K562 (cell line): ENCODE measurements at regions not wholly inside any gene's neighbourhood (a gene's known extent, or its start where the extent isn't known, plus 50 kb on each side); places are given as distances from the start of the nearest gene placed in this dataset.

Source experiments
- ATAC-seq: fragments of 200-7000 bp; cut with Tn5 transposase; 3 replicates; pipeline ENCODE4 v1.9.1; 2020; ENCODE audit warnings: moderate library complexity
- BruUV-seq: library from RNA; stranded (reverse); fragments of 400-500 nt; replicated peaks from 2 replicates; lab custom pipeline; 2021; lab: Mats Ljungman, UMichigan
- CTCF ChIA-PET: fragments of 300-600 bp; formaldehyde crosslinking; extraction: SDS; loops from one replicate; lab custom pipeline; 2021; ENCODE audit warnings: low intra/inter-chr PET ratio; lab: Yijun Ruan, JAX
- POLR2A ChIA-PET: fragments of 300-600, 350-650 bp; sonication (Branson Sonifier 250); formaldehyde crosslinking; extraction: SDS; loops from one replicate; lab custom pipeline; 2021; ENCODE audit warnings: antibody characterized with exemption, inconsistent platforms; lab: Yijun Ruan, JAX
- DNase-seq, 4 experiments: peaks; one replicate each; pipeline versions ENCODE4 v3.0.0 to v3.0.0-alpha.2; 2011 to 2018; ENCODE audit warnings: low spot score in 3 of 4, mixed read lengths in 3 of 4; ENCODE audit errors: extremely low read depth in 1 of 4
- FAIRE-seq: peaks from 2 replicates; lab custom pipeline; 2011; peaks lifted over from hg19 to GRCh38; lab: Jason Lieb, UNC
- H2AFZ ChIP-seq: 2 replicates; pipeline ENCODE4 v1.6.0; 2011; ENCODE audit warnings: low read depth, low read length, control low read depth, inconsistent platforms
- H3K27ac ChIP-seq: fragments of 200-600 bp; 3 replicates; pipeline ENCODE4 v1.8.0; 2011; ENCODE audit warnings: low read depth, mild to moderate bottlenecking, control low read depth, inconsistent platforms, low read length, moderate library complexity, mixed read lengths; ENCODE audit errors: extremely low read depth
- H3K27me3 ChIP-seq, 2 experiments: fragments of 300-600 bp in 1 of 2; 2 replicates in 1 of 2; 3 replicates in 1 of 2; pipeline versions ENCODE4 v1.6.0 to v1.8.0; 2011; ENCODE audit warnings: inconsistent platforms in 2 of 2, low read length in 2 of 2, mild to moderate bottlenecking in 1 of 2, mixed read lengths in 1 of 2, moderate library complexity in 1 of 2; ENCODE audit not compliant: control insufficient read depth in 2 of 2, insufficient read depth in 2 of 2
- H3K36me3 ChIP-seq: fragments of 300-600 bp; 3 replicates; pipeline ENCODE4 v1.8.0; 2011; ENCODE audit warnings: mild to moderate bottlenecking, low read length, inconsistent platforms; ENCODE audit not compliant: control insufficient read depth, insufficient read depth
- H3K4me1 ChIP-seq, 2 experiments: fragments of 200-600 bp in 1 of 2; replicated peaks in 1 of 2; 2 replicates in 1 of 2; 3 replicates in 1 of 2; pipeline versions ENCODE4 v1.5.1 to v1.8.0; 2011; ENCODE audit warnings: inconsistent platforms in 2 of 2, low read length in 2 of 2, mild to moderate bottlenecking in 1 of 2, mixed read lengths in 1 of 2, moderate library complexity in 1 of 2; ENCODE audit not compliant: control insufficient read depth in 2 of 2, insufficient read depth in 2 of 2
- H3K4me2 ChIP-seq: 2 replicates; pipeline ENCODE4 v1.6.1; 2011; ENCODE audit warnings: low read length, control low read depth, inconsistent platforms, mixed read lengths; ENCODE audit not compliant: insufficient read depth
- H3K4me3 ChIP-seq: fragments of 200-600 bp; sonication (generic), shearing (Covaris generic); 2 replicates; pipeline ENCODE4 v1.5.1; 2016; ENCODE audit warnings: control low read depth, inconsistent platforms
- H3K79me2 ChIP-seq: fragments of 200-600 bp; 3 replicates; pipeline ENCODE4 v1.8.0; 2011; ENCODE audit warnings: low read length, inconsistent platforms; ENCODE audit not compliant: control insufficient read depth, insufficient read depth
- H3K9ac ChIP-seq, 2 experiments: 2 replicates each; pipeline versions ENCODE4 v1.6.0 to v1.6.1; 2011; ENCODE audit warnings: low read depth in 2 of 2, low read length in 2 of 2, control low read depth in 1 of 2, inconsistent platforms in 1 of 2, mild to moderate bottlenecking in 1 of 2, mixed read lengths in 1 of 2; ENCODE audit not compliant: insufficient read depth in 1 of 2
- H3K9me1 ChIP-seq: one replicate; pipeline ENCODE4 v1.6.0; 2011; ENCODE audit warnings: inconsistent platforms, mild to moderate bottlenecking, low read length, moderate library complexity; ENCODE audit not compliant: control insufficient read depth, insufficient read depth
- H3K9me3 ChIP-seq: replicated peaks from 2 replicates; pipeline ENCODE4 v1.5.1; 2011; ENCODE audit warnings: low read depth, low read length, inconsistent platforms; ENCODE audit not compliant: control insufficient read depth, insufficient read depth
- H4K20me1 ChIP-seq: replicated peaks from 2 replicates; pipeline ENCODE4 v1.6.1; 2011; ENCODE audit warnings: low read length, inconsistent platforms, mixed read lengths; ENCODE audit not compliant: control insufficient read depth, insufficient read depth
- BCOR ChIP-seq: fragments of 450-650 bp; IDR thresholded peaks from 2 replicates; pipeline ENCODE4 v1.6.1; 2016
- CBX3 ChIP-seq, 2 experiments: IDR thresholded peaks; 1 replicate in 1 of 2; 2 replicates in 1 of 2; pipeline ENCODE4 v1.6.1; 2012; ENCODE audit warnings: inconsistent platforms in 2 of 2, low read length in 2 of 2, borderline replicate concordance in 1 of 2, control low read depth in 1 of 2
- ERF ChIP-seq: fragments of 450-650 bp; formaldehyde crosslinking; IDR thresholded peaks from 2 replicates; pipeline ENCODE4 v1.4.0; 2020; ENCODE audit warnings: mild to moderate bottlenecking, mixed read lengths
- HLTF ChIP-seq: fragments of 450-650 bp; IDR thresholded peaks from 2 replicates; pipeline ENCODE4 v1.6.1; 2016
- KDM2B ChIP-seq: fragments of 250-450 bp; sonication (Bioruptor Pico); IDR thresholded peaks from 2 replicates; pipeline ENCODE4 v1.8.0; 2021; ENCODE audit warnings: mild to moderate bottlenecking, moderate library complexity
- TGIF2 ChIP-seq: sonication (generic); formaldehyde crosslinking; IDR thresholded peaks from 2 replicates; pipeline ENCODE4 v1.8.1; 2022; ENCODE audit warnings: mild to moderate bottlenecking, missing genetic modification reagents, moderate library complexity
- ZNF12 ChIP-seq: sonication (generic); formaldehyde crosslinking; IDR thresholded peaks from 2 replicates; pipeline ENCODE4 v1.4.0; 2020; ENCODE audit warnings: mild to moderate bottlenecking, missing genetic modification reagents
- ZNF212 ChIP-seq: fragments of 450-650 bp; formaldehyde crosslinking; IDR thresholded peaks from 2 replicates; pipeline ENCODE4 v1.4.0; 2020; ENCODE audit warnings: mild to moderate bottlenecking
- ZNF239 ChIP-seq: fragments of 250-450 bp; sonication (Bioruptor Pico); IDR thresholded peaks from 2 replicates; pipeline ENCODE4 v1.4.0; 2020; ENCODE audit warnings: mild to moderate bottlenecking
- ZNF282 ChIP-seq: sonication (generic); formaldehyde crosslinking; IDR thresholded peaks from 2 replicates; pipeline ENCODE4 v1.8.1; 2023; ENCODE audit warnings: missing genetic modification reagents
- ZNF77 ChIP-seq: fragments of 250-450 bp; sonication (Bioruptor Pico); IDR thresholded peaks from 2 replicates; pipeline ENCODE4 v1.5.0; 2020
- WGBS: fragments of 100-300 bp; shearing (Covaris generic); methylation state at CpG from one replicate; pipeline ENCODE4 v1.1.6; 2016; ENCODE audit warnings: low coverage, mixed read lengths; ENCODE audit not compliant: insufficient coverage; ENCODE audit errors: missing lambda C conversion rate; 5-methylcytosine and 5-hydroxymethylcytosine counted together
- in situ Hi-C: fragments of 300-500 bp; cut with MboI; formaldehyde crosslinking; loops from 4 replicates; pipeline ENCODE4 v1.15.0; 2018; ENCODE audit warnings: inconsistent platforms, mixed read lengths
- intact Hi-C: fragments of 100-400 bp; cut with micrococcal nuclease; formaldehyde crosslinking; loops from 2 replicates; pipeline ENCODE4 v1.14.2; 2022
- TF ChIP-seq, protein P1 (sequence below): fragments of 250-450 bp; sonication (Bioruptor Pico); IDR thresholded peaks from 2 replicates; pipeline ENCODE4 v1.4.0; 2020
- TF ChIP-seq, protein P2 (sequence below): fragments of 250-450 bp; sonication (Bioruptor Pico); IDR thresholded peaks from 2 replicates; pipeline ENCODE4 v1.5.0; 2021; ENCODE audit warnings: mild to moderate bottlenecking, borderline replicate concordance
- TF ChIP-seq, protein P3 (sequence below): sonication (generic); formaldehyde crosslinking; IDR thresholded peaks from 2 replicates; pipeline ENCODE4 v1.8.1; 2023; ENCODE audit warnings: mild to moderate bottlenecking, missing genetic modification reagents
- TF ChIP-seq, protein P4 (sequence below): fragments of 250-450 bp; sonication (Bioruptor Pico); IDR thresholded peaks from 2 replicates; pipeline ENCODE4 v1.4.0; 2020

DNA sequence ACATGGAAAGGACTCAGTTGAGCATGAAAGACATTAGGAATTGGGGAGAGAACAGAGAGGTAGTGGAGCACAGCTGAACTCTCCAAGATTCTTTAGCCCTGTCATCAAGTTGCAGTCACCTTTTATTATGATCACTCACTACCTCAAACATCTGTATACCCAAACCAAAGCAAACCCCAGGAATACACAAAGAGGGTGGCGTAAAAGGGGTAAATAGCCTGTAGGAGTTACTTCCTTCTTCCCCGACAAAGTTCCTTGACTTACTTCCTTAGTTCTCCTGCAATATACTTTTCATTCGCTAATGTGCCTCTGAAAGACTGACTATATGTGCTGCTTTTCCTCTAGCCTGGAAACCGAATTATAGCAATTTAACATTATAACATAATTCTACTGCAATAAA, 159.9 kb downstream of the SPRY1 start:
- Histone ChIP-seq H3K79me2 (no peaks in the 10 kb centered on the region), H3K27ac (no peak overlapping the region), H3K9me3 (no peaks in the 10 kb centered on the region), H3K9ac (no peak overlapping the region), H3K4me2 (no peak overlapping the region), H3K4me1 (peaks cover 0 to 10% of the 10 kb centered on the region in 2 experiments; a peak in 2 of 5 replicates), H2AFZ (no peak overlapping the region), H4K20me1 (no peaks in the 10 kb centered on the region), H3K4me3 (no peak overlapping the region), H3K36me3 (no peaks in the 10 kb centered on the region), H3K9me1 (no peaks in the 10 kb centered on the region), H3K27me3 (peaks cover 0 to under 1% of the 10 kb centered on the region in 2 experiments; a peak in 1 of 5 replicates)
- no TSS peak for BruUV-seq
- no peak for TF ChIP-seq ZNF12 (CRISPR knock-in tag)
- no peak for TF ChIP-seq HLTF
- TF ChIP-seq BCOR, result no peak
- no peak for TF ChIP-seq ZNF282 (CRISPR knock-in tag)
- no peak for TF ChIP-seq CBX3 (IDR thresholded peaks at IDR 0.05; ENCODE audit: borderline replicate concordance in 1 of 2, low read length in 2 of 2)
- no peak for TF ChIP-seq ERF (CRISPR knock-in tag)
- TF ChIP-seq ZNF77 (CRISPR knock-in tag), result no peak
- TF ChIP-seq, protein P1, sequence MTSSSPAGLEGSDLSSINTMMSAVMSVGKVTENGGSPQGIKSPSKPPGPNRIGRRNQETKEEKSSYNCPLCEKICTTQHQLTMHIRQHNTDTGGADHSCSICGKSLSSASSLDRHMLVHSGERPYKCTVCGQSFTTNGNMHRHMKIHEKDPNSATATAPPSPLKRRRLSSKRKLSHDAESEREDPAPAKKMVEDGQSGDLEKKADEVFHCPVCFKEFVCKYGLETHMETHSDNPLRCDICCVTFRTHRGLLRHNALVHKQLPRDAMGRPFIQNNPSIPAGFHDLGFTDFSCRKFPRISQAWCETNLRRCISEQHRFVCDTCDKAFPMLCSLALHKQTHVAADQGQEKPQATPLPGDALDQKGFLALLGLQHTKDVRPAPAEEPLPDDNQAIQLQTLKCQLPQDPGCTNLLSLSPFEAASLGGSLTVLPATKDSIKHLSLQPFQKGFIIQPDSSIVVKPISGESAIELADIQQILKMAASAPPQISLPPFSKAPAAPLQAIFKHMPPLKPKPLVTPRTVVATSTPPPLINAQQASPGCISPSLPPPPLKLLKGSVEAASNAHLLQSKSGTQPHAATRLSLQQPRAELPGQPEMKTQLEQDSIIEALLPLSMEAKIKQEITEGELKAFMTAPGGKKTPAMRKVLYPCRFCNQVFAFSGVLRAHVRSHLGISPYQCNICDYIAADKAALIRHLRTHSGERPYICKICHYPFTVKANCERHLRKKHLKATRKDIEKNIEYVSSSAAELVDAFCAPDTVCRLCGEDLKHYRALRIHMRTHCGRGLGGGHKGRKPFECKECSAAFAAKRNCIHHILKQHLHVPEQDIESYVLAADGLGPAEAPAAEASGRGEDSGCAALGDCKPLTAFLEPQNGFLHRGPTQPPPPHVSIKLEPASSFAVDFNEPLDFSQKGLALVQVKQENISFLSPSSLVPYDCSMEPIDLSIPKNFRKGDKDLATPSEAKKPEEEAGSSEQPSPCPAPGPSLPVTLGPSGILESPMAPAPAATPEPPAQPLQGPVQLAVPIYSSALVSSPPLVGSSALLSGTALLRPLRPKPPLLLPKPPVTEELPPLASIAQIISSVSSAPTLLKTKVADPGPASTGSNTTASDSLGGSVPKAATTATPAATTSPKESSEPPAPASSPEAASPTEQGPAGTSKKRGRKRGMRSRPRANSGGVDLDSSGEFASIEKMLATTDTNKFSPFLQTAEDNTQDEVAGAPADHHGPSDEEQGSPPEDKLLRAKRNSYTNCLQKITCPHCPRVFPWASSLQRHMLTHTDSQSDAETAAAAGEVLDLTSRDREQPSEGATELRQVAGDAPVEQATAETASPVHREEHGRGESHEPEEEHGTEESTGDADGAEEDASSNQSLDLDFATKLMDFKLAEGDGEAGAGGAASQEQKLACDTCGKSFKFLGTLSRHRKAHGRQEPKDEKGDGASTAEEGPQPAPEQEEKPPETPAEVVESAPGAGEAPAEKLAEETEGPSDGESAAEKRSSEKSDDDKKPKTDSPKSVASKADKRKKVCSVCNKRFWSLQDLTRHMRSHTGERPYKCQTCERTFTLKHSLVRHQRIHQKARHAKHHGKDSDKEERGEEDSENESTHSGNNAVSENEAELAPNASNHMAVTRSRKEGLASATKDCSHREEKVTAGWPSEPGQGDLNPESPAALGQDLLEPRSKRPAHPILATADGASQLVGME (CRISPR knock-in tag), result no peak
- TF ChIP-seq KDM2B (CRISPR knock-in tag), result no peak
- TF ChIP-seq, protein P2, sequence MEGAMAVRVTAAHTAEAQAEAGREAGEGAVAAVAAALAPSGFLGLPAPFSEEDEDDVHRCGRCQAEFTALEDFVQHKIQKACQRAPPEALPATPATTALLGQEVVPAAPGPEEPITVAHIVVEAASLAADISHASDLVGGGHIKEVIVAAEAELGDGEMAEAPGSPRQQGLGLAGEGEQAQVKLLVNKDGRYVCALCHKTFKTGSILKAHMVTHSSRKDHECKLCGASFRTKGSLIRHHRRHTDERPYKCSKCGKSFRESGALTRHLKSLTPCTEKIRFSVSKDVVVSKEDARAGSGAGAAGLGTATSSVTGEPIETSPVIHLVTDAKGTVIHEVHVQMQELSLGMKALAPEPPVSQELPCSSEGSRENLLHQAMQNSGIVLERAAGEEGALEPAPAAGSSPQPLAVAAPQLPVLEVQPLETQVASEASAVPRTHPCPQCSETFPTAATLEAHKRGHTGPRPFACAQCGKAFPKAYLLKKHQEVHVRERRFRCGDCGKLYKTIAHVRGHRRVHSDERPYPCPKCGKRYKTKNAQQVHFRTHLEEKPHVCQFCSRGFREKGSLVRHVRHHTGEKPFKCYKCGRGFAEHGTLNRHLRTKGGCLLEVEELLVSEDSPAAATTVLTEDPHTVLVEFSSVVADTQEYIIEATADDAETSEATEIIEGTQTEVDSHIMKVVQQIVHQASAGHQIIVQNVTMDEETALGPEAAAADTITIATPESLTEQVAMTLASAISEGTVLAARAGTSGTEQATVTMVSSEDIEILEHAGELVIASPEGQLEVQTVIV (CRISPR knock-in tag), result no peak
- TF ChIP-seq, protein P3, sequence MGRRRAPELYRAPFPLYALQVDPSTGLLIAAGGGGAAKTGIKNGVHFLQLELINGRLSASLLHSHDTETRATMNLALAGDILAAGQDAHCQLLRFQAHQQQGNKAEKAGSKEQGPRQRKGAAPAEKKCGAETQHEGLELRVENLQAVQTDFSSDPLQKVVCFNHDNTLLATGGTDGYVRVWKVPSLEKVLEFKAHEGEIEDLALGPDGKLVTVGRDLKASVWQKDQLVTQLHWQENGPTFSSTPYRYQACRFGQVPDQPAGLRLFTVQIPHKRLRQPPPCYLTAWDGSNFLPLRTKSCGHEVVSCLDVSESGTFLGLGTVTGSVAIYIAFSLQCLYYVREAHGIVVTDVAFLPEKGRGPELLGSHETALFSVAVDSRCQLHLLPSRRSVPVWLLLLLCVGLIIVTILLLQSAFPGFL, result no peak
- TF ChIP-seq, protein P4, sequence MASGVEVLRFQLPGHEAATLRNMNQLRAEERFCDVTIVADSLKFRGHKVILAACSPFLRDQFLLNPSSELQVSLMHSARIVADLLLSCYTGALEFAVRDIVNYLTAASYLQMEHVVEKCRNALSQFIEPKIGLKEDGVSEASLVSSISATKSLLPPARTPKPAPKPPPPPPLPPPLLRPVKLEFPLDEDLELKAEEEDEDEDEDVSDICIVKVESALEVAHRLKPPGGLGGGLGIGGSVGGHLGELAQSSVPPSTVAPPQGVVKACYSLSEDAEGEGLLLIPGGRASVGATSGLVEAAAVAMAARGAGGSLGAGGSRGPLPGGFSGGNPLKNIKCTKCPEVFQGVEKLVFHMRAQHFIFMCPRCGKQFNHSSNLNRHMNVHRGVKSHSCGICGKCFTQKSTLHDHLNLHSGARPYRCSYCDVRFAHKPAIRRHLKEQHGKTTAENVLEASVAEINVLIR (CRISPR knock-in tag), result no peak
- TF ChIP-seq ZNF239, result no peak
- no peak for TF ChIP-seq ZNF212 (CRISPR knock-in tag)
- TF ChIP-seq TGIF2 (CRISPR knock-in tag), result no peak
- in situ Hi-C loops (no loop called here), intact Hi-C loops (no loop called here)
- FAIRE-seq (no peak), DNase-seq (no peak), ATAC-seq (no peak)
- CTCF ChIA-PET, result no interaction called here
- 24% methylated on average over 4 of the region's 4 CpGs for WGBS
- POLR2A ChIA-PET, result no interaction called here
